Thyroid gland (tissue), 4 donors: ENCODE measurements at regions not wholly inside any gene's neighbourhood (a gene's known extent, or its start where the extent isn't known, plus 50 kb on each side); places are given as distances from the start of the nearest gene placed in this dataset.

Source experiments
- CTCF ChIP-seq, 6 experiments: fragments of 200-600 bp in 3 of 6; fragments of 450-650 bp in 3 of 6; sonication (generic) in 3 of 6; IDR thresholded peaks; one replicate each; pipeline ENCODE4 v1.5.1; 2016 to 2019; ENCODE audit warnings: antibody characterized with exemption in 6 of 6, mild to moderate bottlenecking in 2 of 6, inconsistent platforms in 1 of 6, moderate library complexity in 1 of 6
- POLR2A ChIP-seq, 2 donors: fragments of 450-650 bp; IDR thresholded peaks; one replicate each; pipeline ENCODE4 v1.6.1; 2017; ENCODE audit warnings: antibody characterized with exemption in 2 of 2, mild to moderate bottlenecking in 2 of 2, moderate library complexity in 1 of 2

DNA sequence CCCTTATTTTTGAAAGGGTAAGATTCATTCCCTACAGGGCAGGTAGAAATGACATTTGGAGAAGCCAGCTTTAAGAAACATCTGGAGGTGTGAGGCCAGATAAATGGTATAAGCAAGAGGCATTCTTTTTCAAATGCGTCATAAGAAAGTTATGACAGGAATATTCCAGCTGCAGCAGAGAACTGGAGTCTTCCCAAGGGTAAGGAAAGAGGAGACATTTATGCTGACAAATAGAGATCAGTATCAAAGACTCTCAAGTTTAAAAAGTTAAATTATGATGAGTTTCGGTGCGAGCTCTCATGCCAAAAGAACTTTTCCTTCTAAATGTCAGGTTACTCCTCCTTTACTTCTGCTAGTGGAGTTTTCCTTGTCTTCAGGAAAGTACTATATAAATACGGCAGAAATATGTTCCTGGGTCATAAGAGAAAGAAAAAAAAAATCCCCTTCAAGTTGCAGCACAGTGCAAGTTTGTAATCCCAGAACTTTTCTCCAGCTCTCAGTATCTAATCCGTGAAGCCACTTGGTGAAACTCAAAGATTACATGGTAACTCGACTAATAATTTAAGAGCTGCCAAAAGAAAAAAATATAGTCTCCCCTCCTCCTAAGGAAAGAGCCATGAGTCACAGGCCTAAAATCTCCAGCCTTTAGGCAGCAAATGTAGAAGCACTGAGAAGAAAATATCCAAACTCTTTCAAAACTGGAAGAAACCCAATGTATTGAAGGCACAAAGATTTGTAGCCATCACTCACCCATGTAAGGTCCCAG lies 428.1 kb downstream of the MEIS1 start:
- TF ChIP-seq CTCF (IDR thresholded peaks at IDR 0.05) = no peak
- no peak for TF ChIP-seq POLR2A (IDR thresholded peaks at IDR 0.05)
